H1 (cell line): ENCODE measurements at regions not wholly inside any gene's neighbourhood (a gene's known extent, or its start where the extent isn't known, plus 50 kb on each side); places are given as distances from the start of the nearest gene placed in this dataset.

Experiments
- CTCF ChIA-PET: fragments of 300-600 bp; sonication (Branson Sonifier 250); formaldehyde crosslinking; loops from one replicate; lab custom pipeline; 2021; ENCODE audit not compliant: partially characterized antibody; lab: Charles Lee
- POLR2A ChIA-PET: fragments of 300-600 bp; sonication (Branson Sonifier 250); formaldehyde crosslinking; loops from one replicate; lab custom pipeline; 2021; ENCODE audit warnings: inconsistent platforms; ENCODE audit not compliant: partially characterized antibody; lab: Charles Lee
- DNase-seq, 2 experiments: peaks; one replicate each; pipeline versions ENCODE4 v3.0.0 to v3.0.0-alpha.2; 2010 to 2022; ENCODE audit warnings: low spot score in 2 of 2, low read depth in 1 of 2, mixed read lengths in 1 of 2
- FAIRE-seq: peaks from 2 replicates; lab custom pipeline; 2011; peaks lifted over from hg19 to GRCh38; lab: Jason Lieb, UNC
- H2AFZ ChIP-seq: 2 replicates; pipeline ENCODE4 v1.8.1; 2012; ENCODE audit warnings: low read length, inconsistent platforms
- H2AK5ac ChIP-seq: 2 replicates; pipeline ENCODE4 v1.6.1; 2013; ENCODE audit warnings: low read depth, low read length
- H2BK120ac ChIP-seq: replicated peaks from 2 replicates; pipeline ENCODE3; 2013; ENCODE audit warnings: low read depth, low read length, inconsistent platforms
- H2BK12ac ChIP-seq: 2 replicates; pipeline ENCODE4 v1.6.1; 2013; ENCODE audit warnings: low read depth, low read length
- H2BK15ac ChIP-seq: 2 replicates; pipeline ENCODE4 v1.6.1; 2013; ENCODE audit warnings: low read length
- H2BK20ac ChIP-seq: 2 replicates; pipeline ENCODE4 v1.6.1; 2013; ENCODE audit warnings: low read length
- H2BK5ac ChIP-seq: 2 replicates; pipeline ENCODE4 v1.6.1; 2013; ENCODE audit warnings: low read depth, low read length
- H3K14ac ChIP-seq: 2 replicates; pipeline ENCODE4 v1.6.1; 2013; ENCODE audit warnings: inconsistent platforms; ENCODE audit not compliant: insufficient read length
- H3K18ac ChIP-seq: 2 replicates; pipeline ENCODE4 v1.6.1; 2013; ENCODE audit warnings: low read length; ENCODE audit errors: extremely low read depth
- H3K23ac ChIP-seq: 2 replicates; pipeline ENCODE4 v1.6.1; 2013; ENCODE audit warnings: inconsistent platforms; ENCODE audit not compliant: insufficient read length
- H3K23me2 ChIP-seq: 2 replicates; pipeline ENCODE4 v1.6.1; 2013; ENCODE audit warnings: low read depth, low read length
- H3K27ac ChIP-seq: 2 replicates; pipeline ENCODE4 v1.6.1; 2011; ENCODE audit warnings: low read depth, low read length, inconsistent platforms
- H3K27me3 ChIP-seq, 4 experiments: replicated peaks in 1 of 4; 1 replicate in 1 of 4; 2 replicates in 3 of 4; pipeline versions ENCODE4 v1.6.1 to v1.8.1; 2011 to 2013; ENCODE audit warnings: low read length in 3 of 4, mild to moderate bottlenecking in 3 of 4, inconsistent platforms in 2 of 4, mixed read lengths in 2 of 4, moderate library complexity in 1 of 4; ENCODE audit not compliant: control insufficient read depth in 3 of 4, insufficient read depth in 3 of 4; ENCODE audit errors: extremely low read depth in 1 of 4
- H3K36me3 ChIP-seq, 4 experiments: 2 replicates each; pipeline versions ENCODE4 v1.6.1 to v1.8.1; 2011 to 2013; ENCODE audit warnings: mild to moderate bottlenecking in 4 of 4, low read length in 3 of 4, moderate library complexity in 2 of 4, control low read depth in 1 of 4, inconsistent platforms in 1 of 4; ENCODE audit not compliant: insufficient read depth in 4 of 4, control insufficient read depth in 2 of 4
- H3K4ac ChIP-seq: replicated peaks from 2 replicates; pipeline ENCODE3; 2013; ENCODE audit warnings: low read length, low read depth, mixed read lengths, inconsistent platforms; ENCODE audit not compliant: insufficient read length
- H3K4me1 ChIP-seq, 4 experiments: replicated peaks in 1 of 4; 1 replicate in 1 of 4; 2 replicates in 3 of 4; pipeline versions ENCODE4 v1.6.1 to v1.8.1; 2011 to 2013; ENCODE audit warnings: low read length in 3 of 4, inconsistent platforms in 2 of 4, mixed read lengths in 1 of 4; ENCODE audit not compliant: insufficient read depth in 4 of 4, control insufficient read depth in 3 of 4
- H3K4me2 ChIP-seq, 2 experiments: 2 replicates each; pipeline versions ENCODE4 v1.6.1 to v1.8.1; 2011 to 2013; ENCODE audit warnings: low read depth in 2 of 2, low read length in 2 of 2, control low read depth in 1 of 2, inconsistent platforms in 1 of 2, mild to moderate bottlenecking in 1 of 2; ENCODE audit not compliant: insufficient read depth in 1 of 2
- H3K4me3 ChIP-seq, 4 experiments: fragments of 200-600, 300-600 bp in 1 of 4; sonication (generic), shearing (Covaris generic), sonication (Bioruptor Twin) in 1 of 4; 2 replicates each; pipeline versions ENCODE4 v1.5.1 to v1.8.1; 2011 to 2016; ENCODE audit warnings: low read length in 4 of 4, low read depth in 3 of 4, control low read depth in 2 of 4, inconsistent platforms in 2 of 4, mild to moderate bottlenecking in 2 of 4, mixed read lengths in 1 of 4, moderate library complexity in 1 of 4; ENCODE audit not compliant: insufficient read depth in 2 of 4; ENCODE audit errors: extremely low read depth in 1 of 4
- H3K56ac ChIP-seq: replicated peaks from 2 replicates; pipeline ENCODE3; 2013; ENCODE audit warnings: low read depth, mild to moderate bottlenecking, mixed read lengths, low read length, inconsistent platforms; ENCODE audit not compliant: insufficient read length
- H3K79me1 ChIP-seq: 2 replicates; pipeline ENCODE4 v1.6.1; 2013; ENCODE audit warnings: low read depth, low read length, control low read depth
- H3K79me2 ChIP-seq, 2 experiments: 2 replicates each; pipeline versions ENCODE4 v1.6.1 to v1.8.1; 2012 to 2013; ENCODE audit warnings: low read length in 2 of 2, mild to moderate bottlenecking in 2 of 2, inconsistent platforms in 1 of 2; ENCODE audit not compliant: insufficient read depth in 2 of 2, control insufficient read depth in 1 of 2
- H3K9ac ChIP-seq, 4 experiments: replicated peaks in 1 of 4; 1 replicate in 1 of 4; 2 replicates in 3 of 4; pipeline versions ENCODE4 v1.6.1 to v1.8.1; 2011 to 2013; ENCODE audit warnings: low read depth in 3 of 4, low read length in 3 of 4, control low read depth in 2 of 4, mild to moderate bottlenecking in 2 of 4, moderate library complexity in 2 of 4, inconsistent platforms in 1 of 4; ENCODE audit errors: extremely low read depth in 1 of 4
- H3K9me3 ChIP-seq, 2 experiments: 2 replicates each; pipeline versions ENCODE4 v1.6.1 to v1.8.1; 2012 to 2013; ENCODE audit warnings: mild to moderate bottlenecking in 2 of 2, moderate library complexity in 2 of 2, control low read depth in 1 of 2, inconsistent platforms in 1 of 2, low read depth in 1 of 2, low read length in 1 of 2, mixed read lengths in 1 of 2; ENCODE audit not compliant: insufficient read depth in 2 of 2
- H4K20me1 ChIP-seq, 2 experiments: replicated peaks in 1 of 2; 2 replicates each; pipeline versions ENCODE3 to v1.8.1; 2011 to 2013; ENCODE audit warnings: inconsistent platforms in 2 of 2, low read length in 2 of 2, mild to moderate bottlenecking in 1 of 2; ENCODE audit not compliant: insufficient read depth in 2 of 2, control insufficient read depth in 1 of 2
- H4K5ac ChIP-seq: 2 replicates; pipeline ENCODE4 v1.6.1; 2013; ENCODE audit warnings: low read length, low read depth, mixed read lengths, inconsistent platforms; ENCODE audit not compliant: insufficient read length
- H4K8ac ChIP-seq: 2 replicates; pipeline ENCODE4 v1.8.0; 2013; ENCODE audit warnings: mild to moderate bottlenecking, moderate library complexity, low read length, inconsistent platforms; ENCODE audit not compliant: insufficient read depth; ENCODE audit errors: extremely low read depth
- H4K91ac ChIP-seq: replicated peaks from 2 replicates; pipeline ENCODE3; 2013; ENCODE audit warnings: low read length, mixed read lengths, inconsistent platforms; ENCODE audit not compliant: insufficient read length
- EGR1 ChIP-seq: IDR thresholded peaks from 2 replicates; pipeline ENCODE4 v1.6.1; 2011; ENCODE audit warnings: low read depth, low read length, borderline replicate concordance
- TBP ChIP-seq: IDR thresholded peaks from 2 replicates; pipeline ENCODE4 v1.6.1; 2011; ENCODE audit warnings: low read depth, low read length, improper control_type of control experiment
- WGBS, 2 experiments: shearing (Covaris generic) in 1 of 2; methylation state at CpG; one replicate each; pipeline versions ENCODE4 v1.1.6 to v1.1.7; 2013 to 2015; ENCODE audit warnings: low lambda C conversion rate in 2 of 2, mixed read lengths in 2 of 2, inconsistent platforms in 1 of 2, low coverage in 1 of 2, missing lambda C conversion rate in 1 of 2; ENCODE audit not compliant: insufficient replicate concordance in 2 of 2, insufficient coverage in 1 of 2, insufficient read length in 1 of 2; ENCODE audit errors: extremely low coverage in 1 of 2, missing lambda C conversion rate in 1 of 2; 5-methylcytosine and 5-hydroxymethylcytosine counted together

DNA sequence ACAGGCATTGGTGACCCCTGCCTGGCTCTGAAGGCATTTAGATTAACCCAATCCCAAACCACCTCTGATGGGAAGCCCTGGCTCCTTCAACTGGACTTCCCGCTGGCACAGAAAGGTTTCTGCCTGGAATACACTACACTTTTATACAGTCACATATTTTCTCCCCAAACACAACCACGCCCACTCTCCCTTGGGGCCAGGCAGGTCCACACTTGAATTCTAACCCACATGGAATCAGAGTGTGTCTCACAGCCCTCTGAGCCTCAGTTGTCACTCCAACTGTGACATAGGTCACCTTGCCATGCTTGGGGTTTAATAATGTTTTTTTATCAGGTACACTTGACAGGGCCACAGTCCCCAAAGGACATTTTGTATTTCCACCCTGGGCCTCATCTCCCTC, 368.6 kb downstream of the BCL11B start:
- Histone ChIP-seq H3K4me2 (no peak overlapping the region), H3K27me3 (peaks cover 0 to 2% (median 0%) of the 10 kb centered on the region in 4 experiments; a peak in 1 of 7 replicates), H3K23ac (no peak overlapping the region), H3K79me2 (no peaks in the 10 kb centered on the region), H2AFZ (no peak overlapping the region), H4K91ac (no peak overlapping the region), H3K14ac (no peak overlapping the region), H2BK120ac (no peak overlapping the region), H3K36me3 (no peaks in the 10 kb centered on the region), H3K56ac (no peak overlapping the region), H4K5ac (no peak overlapping the region), H2BK15ac (no peak overlapping the region), H3K27ac (no peak overlapping the region), H2BK5ac (no peak overlapping the region), H4K20me1 (peaks cover 0 to 1% of the 10 kb centered on the region in 2 experiments), H3K18ac (no peak overlapping the region), H3K9ac (no peak overlapping the region), H3K23me2 (no peaks in the 10 kb centered on the region), H2AK5ac (no peak overlapping the region), H3K4me3 (no peak overlapping the region), H3K9me3 (no peaks in the 10 kb centered on the region), H4K8ac (no peak overlapping the region), H3K79me1 (no peaks in the 10 kb centered on the region), H3K4ac (no peak overlapping the region), H2BK20ac (no peak overlapping the region), H3K4me1 (peaks cover 3 to 13% (median 8%) of the 10 kb centered on the region in 4 experiments), H2BK12ac (no peak overlapping the region)
- ChIA-PET POLR2A (no interaction called here), CTCF (interaction anchor here (1.7 kb wide), 1 partner anchor 9 kb away, joined by 5 read pairs; no protein-coding TSS in a partner anchor)
- FAIRE-seq = no peak
- 90% methylated on average over 2 of the region's 2 CpGs; no CpG with 5 or more reads in 1 of the 2 experiments for WGBS, 2 experiments
- no peak for DNase-seq
- TF ChIP-seq EGR1 (no peak), TBP (no peak)
